GM19043 (cell line): ENCODE measurements at regions not wholly inside any gene's neighbourhood (a gene's known extent, or its start where the extent isn't known, plus 50 kb on each side); places are given as distances from the start of the nearest gene placed in this dataset.

ENCODE experiments used
- ATAC-seq: cut with Tn5 transposase; IDR thresholded peaks from one replicate; pipeline ENCODE4 v1.9.1; 2021; ENCODE audit warnings: low read depth; ENCODE audit not compliant: unreplicated experiment

DNA sequence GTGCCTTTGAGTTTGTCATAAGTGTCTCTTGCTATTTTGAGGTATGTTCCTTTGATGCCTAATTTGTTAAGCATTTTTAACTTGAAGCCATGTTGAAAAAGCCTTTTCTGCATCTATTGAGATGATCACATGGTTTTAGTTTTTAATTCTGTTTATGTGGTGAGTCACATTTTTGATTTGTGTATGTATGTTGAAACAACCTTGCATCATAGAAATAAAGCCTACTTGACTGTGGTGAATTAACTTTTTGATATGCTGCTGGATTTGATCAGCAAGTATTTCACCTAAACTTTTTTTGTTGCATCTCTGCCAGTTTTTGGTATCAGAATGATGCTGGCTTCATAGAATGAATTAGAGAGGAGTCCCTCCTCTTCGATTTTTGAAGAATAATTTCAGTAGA lies 469.7 kb downstream of the CDH2 start:
- ATAC-seq, result no peak

DNA sequence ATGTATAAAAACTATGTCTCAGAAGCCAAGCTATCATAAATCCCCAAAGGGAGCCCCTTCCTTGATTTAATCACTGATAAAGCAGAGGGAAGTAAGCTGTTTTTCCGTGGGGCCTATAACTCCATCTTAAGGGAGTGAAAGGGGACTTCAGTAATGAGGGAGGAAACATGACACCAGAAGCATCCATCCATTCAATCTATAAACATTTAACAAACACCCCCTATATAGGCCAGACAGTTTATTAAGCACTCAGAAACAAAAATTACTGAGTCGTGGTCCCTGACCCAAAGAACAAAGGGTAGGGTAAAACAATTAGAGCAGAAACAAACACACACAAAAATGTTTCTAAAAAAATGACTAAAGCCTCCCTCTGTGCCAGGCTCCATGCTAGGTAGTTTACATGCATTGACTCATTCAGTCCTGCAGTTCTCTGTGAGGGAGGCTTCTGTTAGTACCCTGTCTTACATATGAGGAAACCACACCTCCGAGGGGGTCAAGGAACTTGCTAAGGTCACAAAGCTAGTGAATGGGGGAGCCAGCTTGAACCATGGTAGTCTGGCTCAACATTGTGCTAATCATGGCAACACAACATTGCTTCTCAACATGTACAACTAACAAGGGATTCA lies 472.1 kb downstream of the CDH2 start:
- no peak for ATAC-seq

DNA sequence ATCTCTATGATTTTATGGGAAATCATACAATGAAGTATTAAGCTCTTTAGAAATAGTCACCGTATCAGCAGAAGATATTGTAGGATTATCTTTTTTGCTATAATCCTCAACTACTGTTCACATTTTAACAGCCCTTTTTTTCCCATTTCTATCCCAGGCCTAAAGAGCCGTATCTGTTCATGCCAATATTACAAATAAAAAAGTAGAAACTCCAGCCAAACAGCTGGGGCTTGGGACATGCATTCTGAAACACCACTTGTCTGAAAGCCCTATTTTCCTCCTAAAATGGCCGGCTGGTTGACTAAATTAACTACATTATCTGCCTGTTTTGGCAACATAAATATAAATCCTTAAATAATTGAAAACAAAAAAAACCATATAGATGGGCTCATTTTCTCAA lies 477.8 kb downstream of the CDH2 start:
- no peak for ATAC-seq

DNA sequence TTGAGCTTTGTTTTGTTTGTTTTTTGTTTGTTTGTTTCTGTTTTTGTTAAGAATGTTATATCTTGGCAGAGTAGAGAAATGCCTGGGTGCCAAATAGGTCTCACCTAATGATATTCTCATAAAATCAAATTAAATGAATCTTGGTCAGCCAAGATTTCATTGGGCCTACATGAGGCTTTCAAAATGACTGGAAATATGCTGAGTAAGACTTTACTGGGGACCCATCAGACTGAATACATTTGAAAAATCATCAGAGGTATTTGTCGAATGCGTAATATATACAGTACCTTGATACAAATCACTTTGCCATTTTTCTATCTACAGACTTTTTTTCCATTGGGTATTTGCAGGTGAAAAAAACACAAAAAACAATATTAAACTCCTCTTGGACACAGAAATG lies 480.8 kb downstream of the CDH2 start:
- no peak for ATAC-seq

DNA sequence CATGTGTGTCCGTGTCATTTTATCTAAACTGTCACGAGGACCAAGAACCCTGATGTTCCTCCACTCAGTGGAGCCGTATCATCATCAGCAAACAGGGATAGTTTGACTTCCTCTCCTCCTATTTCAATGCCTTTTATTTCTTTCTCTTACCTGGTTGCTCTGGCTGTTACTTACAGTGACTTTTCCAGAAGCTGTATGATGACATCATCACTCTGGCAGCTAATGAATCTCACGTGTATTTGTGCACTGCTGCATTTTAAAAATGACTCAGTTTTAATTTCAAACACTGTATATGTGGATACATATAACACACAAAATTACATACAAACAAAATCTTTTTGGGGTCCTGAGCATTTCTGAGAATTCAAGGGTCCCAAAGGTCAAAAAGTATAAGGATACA lies 481.4 kb downstream of the CDH2 start:
- no peak for ATAC-seq

DNA sequence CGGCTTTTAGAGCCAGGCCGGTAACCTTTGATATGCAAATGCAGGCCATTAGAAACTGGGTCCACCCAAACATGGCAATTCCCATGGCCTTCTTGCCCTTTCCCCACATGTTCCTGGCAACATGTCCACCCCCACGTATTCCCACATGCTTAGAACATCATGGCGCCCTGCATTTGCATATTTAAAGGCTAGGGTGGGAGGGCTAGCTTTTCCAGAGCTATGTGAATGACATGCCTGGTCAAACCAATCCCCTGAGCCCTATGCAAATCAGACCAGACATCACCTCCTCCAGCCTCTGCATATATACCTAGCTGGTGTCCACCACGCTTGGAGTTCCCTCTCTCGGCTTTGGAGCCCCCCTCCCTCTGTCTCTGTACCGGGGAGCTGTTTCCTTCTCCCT lies 481.9 kb downstream of the CDH2 start:
- ATAC-seq, result no peak

DNA sequence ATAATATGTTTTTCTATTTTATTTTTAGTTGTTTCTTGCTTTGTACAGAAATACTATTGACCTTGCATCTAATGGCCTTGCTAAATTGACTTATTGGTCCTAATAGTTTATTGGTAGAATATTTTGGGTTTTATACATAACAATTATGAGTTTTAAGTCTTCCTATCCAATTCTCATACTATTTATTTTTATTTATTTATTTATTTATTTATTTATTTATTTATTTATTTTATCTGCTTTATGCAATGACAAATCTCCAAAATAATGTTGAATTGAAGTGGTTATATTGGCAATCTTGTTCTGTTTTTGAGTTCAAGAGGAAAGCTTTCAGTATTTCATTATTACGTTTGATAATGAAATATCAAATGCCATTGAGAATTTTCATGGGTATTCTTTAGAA lies 488.3 kb downstream of the CDH2 start:
- no peak for ATAC-seq

DNA sequence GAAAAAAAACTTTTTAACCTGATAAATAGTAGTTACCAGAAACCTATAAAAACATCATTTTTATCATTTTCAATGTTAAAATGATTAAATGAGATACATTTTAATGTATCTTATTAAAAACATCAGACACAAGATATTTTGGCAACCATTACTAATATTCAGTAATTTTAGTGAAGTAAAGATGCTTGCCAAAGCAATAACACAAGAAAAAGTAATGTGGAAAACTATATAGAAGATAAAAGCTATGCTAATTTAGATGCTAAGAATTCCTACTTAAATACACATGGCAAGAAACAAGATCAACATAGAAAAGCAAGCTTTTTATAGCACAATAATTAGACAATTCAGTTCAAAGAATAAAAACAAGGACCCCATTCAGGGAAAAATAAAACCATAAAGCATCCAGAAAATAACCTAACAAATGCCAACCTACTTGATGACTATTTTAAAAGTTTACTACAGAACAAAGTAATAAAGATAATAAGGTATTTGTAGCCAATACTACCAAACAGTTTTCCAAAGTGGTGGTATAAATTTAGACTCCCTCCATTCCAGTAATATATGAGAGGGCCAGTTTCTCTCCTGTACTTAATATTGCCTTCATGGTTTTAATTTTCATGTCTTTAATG lies 489.5 kb downstream of the CDH2 start:
- no peak for ATAC-seq

DNA sequence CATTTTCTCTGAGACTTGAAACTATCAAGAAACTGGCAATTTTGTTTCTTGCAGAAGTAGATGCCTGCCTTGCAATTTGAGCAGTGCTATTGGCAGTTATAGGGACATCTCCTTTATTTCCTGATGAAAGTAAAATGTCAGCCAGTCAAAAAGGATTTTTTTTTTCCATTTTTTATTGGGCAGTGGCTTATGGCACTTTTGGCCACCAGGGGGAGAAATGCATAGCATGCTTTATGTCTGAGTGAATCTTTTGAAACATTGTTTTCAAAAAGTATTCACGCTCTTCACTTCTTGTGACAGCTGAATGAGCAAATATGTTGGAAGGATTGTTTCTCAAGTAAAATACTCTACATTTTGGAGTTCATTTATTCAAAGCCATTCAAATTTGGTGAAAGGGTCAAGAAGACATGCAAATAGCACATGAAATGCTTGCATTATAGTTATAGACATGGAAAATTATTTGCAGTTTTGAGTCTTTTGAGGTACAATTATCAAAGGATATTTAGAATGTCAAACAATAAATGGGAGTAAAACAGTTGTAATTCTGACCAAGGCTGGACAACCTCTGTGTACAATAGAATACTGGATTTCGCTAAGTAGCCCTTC lies 491.0 kb downstream of the CDH2 start:
- ATAC-seq, result no peak

DNA sequence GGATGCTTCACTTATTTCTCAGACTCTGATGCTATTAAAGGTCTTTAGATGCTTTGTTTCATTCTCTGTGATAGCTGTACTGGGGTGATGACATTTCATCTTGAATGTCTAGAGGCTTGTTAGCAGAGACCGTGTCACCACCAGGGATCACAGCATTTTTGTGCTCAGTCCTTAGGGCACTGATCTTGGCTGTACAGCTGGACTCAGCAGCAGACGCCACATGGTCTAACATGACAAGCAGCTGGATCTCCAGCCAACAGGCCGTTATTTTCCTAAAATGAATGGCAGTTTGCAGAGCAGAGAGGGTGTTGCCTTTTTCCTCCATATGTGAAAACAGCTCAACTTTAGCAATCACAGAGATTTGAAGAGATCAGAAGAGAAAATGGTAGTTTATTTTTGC lies 491.8 kb downstream of the CDH2 start:
- no peak for ATAC-seq

DNA sequence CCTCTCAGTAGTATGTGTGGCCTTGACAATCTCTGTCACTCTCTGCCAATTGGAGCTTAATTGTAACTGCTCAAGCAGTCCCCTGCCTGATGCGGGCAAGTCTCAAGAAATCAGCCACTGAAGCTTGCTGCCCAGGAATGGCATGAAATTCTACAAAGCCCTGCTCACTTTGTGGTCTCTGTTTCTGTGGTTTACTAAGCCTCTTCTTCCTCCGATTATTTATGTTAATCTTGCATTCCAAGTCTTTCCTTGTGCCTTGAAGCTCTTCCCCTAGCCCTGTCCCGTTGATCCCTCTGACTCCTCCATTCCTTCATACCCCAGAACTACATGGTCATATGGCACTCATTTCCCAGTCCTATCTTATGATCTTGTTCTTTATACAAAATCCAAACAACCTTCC lies 489.3 kb upstream of the CHST9 start:
- no peak for ATAC-seq

DNA sequence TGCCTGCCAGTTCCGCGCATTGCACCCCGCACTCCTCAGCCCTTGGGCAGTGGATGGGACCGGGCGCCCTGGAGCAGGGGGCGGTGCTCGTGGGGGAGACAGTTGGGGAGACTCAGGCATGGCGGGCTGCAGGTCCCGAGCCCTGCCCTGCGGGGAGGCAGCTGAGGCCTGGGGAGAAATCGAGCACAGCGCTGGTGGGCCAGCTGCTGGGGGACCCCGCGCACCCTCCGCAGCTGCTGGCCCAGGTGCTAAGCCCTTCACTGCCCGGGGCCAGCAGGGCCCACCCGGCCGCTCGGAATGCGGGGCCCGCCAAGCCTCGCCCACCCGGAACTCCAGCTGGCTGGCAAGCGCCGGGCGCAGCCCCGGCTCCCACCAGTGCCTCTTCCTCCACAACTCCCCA lies 488.8 kb upstream of the CHST9 start:
- no peak for ATAC-seq

DNA sequence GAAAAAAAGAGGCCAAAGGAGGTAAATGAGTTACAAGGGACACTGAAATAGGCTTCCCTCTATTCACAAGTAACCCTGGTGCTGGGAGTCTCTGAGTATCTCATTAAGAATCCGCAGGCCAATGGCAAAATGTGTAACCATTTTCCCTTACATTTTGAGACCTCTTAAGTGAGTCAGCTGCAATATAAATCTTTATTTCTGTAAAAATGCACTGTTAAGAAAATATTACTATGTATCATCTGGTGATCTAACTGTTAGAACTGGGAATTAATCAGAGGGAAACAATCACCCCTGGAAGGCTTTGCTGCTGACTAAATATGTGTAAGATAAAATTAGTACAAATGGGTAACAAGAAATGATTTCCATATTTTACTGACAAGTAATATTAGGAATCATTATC lies 483.1 kb upstream of the CHST9 start:
- ATAC-seq, result no peak

DNA sequence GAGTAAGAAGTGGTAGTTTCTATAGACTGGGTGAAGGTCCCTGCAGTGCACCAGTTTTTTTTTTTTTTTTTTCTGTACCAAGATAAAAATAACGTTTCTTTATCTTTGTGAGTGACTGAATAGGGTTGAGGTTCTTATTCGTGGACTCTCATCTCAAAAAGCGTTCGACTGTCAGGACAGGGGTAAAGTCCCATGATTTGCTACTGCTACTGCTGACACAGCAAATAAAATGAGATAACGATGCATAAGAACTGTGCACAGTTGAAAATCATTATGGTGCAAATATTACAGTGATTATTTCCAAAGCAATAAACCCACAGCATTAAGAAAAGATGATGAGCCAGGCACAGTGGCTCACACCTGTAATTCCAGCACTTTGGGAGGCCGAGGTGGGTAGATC lies 482.0 kb upstream of the CHST9 start:
- ATAC-seq, result no peak

DNA sequence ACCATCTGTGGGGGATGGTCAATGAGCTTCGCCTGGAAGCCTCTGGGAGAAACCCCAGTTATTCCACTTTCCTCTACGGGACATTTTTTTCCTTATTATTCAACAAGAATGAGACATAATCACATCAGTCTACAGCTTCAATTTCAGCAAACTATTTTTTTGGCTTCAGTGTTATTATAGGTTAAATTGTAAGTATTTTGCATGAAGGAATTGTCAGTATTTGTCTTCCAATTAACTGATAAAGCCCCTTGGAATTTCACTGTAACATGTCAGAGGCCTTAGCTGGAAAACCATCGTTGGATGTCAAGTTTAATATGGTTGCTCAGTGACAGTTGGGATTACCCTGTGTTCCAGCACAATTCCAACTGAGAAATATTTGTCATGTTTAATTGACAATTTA lies 480.9 kb upstream of the CHST9 start:
- no peak for ATAC-seq

DNA sequence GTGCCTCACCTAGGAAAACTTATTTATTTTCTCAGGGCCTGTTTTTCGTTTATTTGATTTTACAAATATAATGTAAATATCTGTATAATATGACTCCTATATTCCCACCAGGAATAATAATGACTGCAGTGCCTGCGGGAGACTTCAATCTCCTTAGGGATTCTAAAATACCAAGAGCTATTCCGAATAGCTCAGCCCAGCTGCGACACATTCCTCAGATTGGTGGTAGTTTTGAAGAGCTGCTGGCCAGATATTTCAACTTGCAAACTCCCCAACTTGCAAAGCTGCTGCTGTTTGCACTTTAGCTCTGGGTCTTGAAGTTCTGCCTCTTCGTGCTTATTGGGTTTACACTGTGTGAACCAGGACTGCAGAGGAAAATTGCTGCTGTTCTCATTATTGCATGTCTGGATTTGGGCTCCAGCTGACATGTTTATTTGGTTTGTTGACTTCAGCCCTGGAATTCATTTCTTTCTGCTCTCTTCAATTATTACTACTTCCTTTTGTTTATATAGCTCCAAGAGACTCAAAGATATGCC lies 480.2 kb upstream of the CHST9 start:
- ATAC-seq, result no peak

DNA sequence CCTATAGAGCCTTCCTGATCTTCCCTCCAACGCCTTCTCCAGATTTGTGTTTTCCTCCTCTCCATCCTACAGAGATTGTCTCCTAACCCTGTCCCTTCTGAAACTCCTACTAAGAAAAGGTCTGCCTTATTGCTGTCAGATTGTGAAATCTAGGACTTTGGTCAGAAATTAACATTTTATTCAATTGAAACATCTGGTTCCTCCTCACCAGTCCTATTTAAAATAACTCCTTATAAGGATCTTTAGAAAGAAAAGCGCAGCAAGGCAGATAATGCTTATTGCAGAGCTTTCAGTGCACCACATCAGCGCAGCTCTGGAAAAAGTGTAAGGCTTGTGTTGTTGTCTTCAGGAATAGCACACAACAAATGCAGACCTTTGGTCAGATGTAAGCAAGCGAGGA lies 477.8 kb upstream of the CHST9 start:
- no peak for ATAC-seq

DNA sequence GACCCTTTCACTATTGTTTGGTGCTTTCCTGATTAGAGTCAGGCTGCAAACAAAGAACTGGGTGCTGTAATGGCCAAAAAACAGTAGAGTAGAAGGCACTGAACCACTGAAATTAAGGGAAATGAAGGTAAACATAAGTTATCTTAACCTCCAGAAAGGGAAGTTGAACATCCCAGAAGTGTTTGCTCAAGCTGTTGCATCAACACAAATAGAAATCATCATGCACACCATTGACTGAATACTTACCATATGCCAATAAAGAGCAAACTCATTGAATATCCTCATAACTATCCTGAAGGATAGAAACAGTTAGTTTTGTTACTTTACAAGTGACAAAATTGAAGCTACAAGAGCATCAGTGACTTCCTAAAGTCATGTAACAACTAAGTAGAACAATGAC lies 477.4 kb upstream of the CHST9 start:
- ATAC-seq, result no peak

DNA sequence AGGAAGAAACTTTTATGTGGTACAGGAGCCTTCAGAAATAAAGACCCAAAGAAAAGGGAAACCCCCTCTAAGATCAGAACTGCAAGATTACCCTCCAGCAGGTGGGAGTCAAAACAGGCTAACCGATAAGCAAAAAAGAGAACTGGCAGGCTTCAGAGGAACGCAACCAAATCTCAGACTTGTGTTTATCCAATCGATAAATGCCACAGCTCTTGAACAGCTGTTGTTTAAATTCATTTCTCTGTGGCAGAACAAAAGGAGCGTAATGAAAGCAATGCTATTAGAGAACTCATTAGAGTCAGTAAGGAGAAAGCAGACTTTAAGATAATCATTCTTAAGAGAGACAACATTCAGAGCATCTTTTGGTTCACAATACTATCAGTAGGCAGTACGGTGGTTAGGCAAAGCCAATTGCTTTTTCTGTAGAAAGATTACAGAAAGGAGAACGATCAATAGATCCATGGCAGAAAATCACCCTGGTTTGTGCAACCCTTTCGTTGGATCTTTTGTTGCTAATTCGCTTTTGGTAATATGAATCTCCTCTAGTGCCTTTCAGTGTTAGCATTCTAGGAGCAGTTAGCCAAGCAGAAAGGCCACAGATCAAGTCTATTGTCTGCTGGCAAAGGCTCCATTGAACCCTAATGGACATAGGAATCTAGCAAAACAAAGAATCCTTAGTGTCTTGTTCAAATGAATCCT lies 476.4 kb upstream of the CHST9 start:
- no peak for ATAC-seq

DNA sequence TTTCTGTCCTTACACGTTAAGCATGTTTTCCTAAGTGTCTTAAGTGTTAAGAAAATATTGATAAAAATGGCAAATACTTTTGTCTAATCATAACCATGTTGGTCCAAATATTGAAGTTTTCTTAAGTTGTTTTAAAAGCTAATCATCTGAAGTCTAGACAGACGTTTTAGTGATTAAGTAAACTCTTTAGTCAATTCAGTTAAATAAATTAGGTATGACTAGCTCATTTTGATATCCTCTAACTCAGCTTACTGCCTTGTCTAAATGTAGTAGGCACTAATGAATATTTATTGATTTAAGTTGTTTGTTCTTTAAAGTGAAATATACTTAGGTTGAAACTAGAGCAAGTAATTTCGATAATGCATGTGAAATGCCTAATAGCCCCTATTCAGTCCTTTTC lies 471.8 kb upstream of the CHST9 start:
- ATAC-seq, result no peak

DNA sequence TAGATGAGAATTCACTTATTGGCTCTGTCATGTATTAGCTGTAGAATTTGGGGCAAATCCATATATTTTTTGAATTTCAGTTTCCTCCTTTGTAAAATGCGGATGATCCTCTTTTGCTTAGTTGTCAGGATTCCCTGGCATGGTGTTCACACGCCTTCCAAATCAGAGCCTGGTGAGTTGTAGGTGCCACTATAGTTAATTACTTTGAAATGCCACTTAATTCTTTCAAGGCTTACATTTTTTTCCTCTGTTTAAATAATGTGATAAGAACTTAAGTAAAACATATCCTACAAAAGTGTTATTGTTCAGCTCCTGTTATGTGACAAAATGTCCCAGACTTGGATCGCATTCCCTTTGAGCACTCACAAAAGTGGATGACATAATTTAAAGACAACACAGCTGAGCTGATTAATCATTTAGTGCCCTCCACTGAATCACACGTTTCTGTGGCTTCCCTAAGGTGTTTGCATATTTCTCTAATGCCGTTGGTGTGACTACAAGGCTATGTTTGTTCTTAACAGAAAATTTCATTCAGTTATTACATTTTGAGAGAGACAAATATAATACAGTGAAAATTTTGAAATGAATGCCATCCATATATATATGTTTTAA lies 471.2 kb upstream of the CHST9 start:
- no peak for ATAC-seq
